Central memory CD8-positive, alpha-beta T cell (primary cell): ENCODE measurements at regions not wholly inside any gene's neighbourhood (a gene's known extent, or its start where the extent isn't known, plus 50 kb on each side); places are given as distances from the start of the nearest gene placed in this dataset.

ENCODE experiments used
- ATAC-seq: fragments of 150-1000 bp; cut with Tn5 transposase; replicated peaks from 2 replicates; pipeline ENCODE4 v1.10.0; 2022; ENCODE audit warnings: mild to moderate bottlenecking, moderate FRiP score, moderate number of reproducible peaks; ENCODE audit not compliant: poor library complexity, severe bottlenecking; ENCODE audit errors: extremely low read depth
- DNase-seq, 2 donors: peaks; one replicate each; pipeline ENCODE4 v3.0.0; 2021; ENCODE audit warnings: low spot score in 2 of 2
- H3K27ac Mint-ChIP-seq: one replicate; pipeline ENCODE4 v1.8.0; 2022; ENCODE audit warnings: low read depth, mild to moderate bottlenecking, moderate library complexity, mixed read lengths
- H3K27me3 Mint-ChIP-seq: one replicate; pipeline ENCODE4 v1.8.0; 2022; ENCODE audit warnings: mixed read lengths
- H3K36me3 Mint-ChIP-seq: one replicate; pipeline ENCODE4 v1.8.0; 2022; ENCODE audit warnings: mild to moderate bottlenecking, moderate library complexity, mixed read lengths; ENCODE audit not compliant: insufficient read depth
- H3K4me1 Mint-ChIP-seq: one replicate; pipeline ENCODE4 v1.8.0; 2022; ENCODE audit warnings: mixed read lengths
- H3K4me3 Mint-ChIP-seq: one replicate; pipeline ENCODE4 v1.8.0; 2022; ENCODE audit warnings: mild to moderate bottlenecking, moderate library complexity, mixed read lengths
- H3K9me3 Mint-ChIP-seq: one replicate; pipeline ENCODE4 v1.8.0; 2022; ENCODE audit warnings: mixed read lengths

- H3K9me3 Mint-ChIP-seq, result peaks cover 4% of the 10 kb centered on the region
- H3K36me3 Mint-ChIP-seq, result no peaks in the 10 kb centered on the region
- no peaks in the 10 kb centered on the region for H3K4me1 Mint-ChIP-seq
- no peak overlapping the region for H3K4me3 Mint-ChIP-seq
- no peaks in the 10 kb centered on the region for H3K27me3 Mint-ChIP-seq
- DNase-seq (no peak), ATAC-seq (no peak)
- no peak overlapping the region for H3K27ac Mint-ChIP-seq
Observed at GRCh38 chr4:18975916-18976808, 954.6 kb upstream of the LCORL start.

- no peak for DNase-seq
- Mint-ChIP-seq H3K27ac (no peak overlapping the region), H3K36me3 (no peaks in the 10 kb centered on the region), H3K9me3 (peaks cover 4% of the 10 kb centered on the region), H3K4me3 (no peak overlapping the region), H3K4me1 (no peaks in the 10 kb centered on the region), H3K27me3 (no peaks in the 10 kb centered on the region)
- ATAC-seq, result no peak
Observed at GRCh38 chr4:18973296-18973695, 951.7 kb upstream of the LCORL start.

- H3K4me3 Mint-ChIP-seq, result no peak overlapping the region
- DNase-seq (no peak), ATAC-seq (no peak)
- no peaks in the 10 kb centered on the region for H3K4me1 Mint-ChIP-seq
- H3K27ac Mint-ChIP-seq, result no peak overlapping the region
- H3K9me3 Mint-ChIP-seq, result peaks cover 25% of the 10 kb centered on the region
- H3K36me3 Mint-ChIP-seq, result no peaks in the 10 kb centered on the region
- no peaks in the 10 kb centered on the region for H3K27me3 Mint-ChIP-seq
Observed at GRCh38 chr4:18961879-18962278, 940.3 kb upstream of the LCORL start.

GRCh38 chr4:18961266-18961665 lies 939.7 kb upstream of the LCORL start:
- peaks cover 25% of the 10 kb centered on the region for H3K9me3 Mint-ChIP-seq
- no peak for ATAC-seq
- no peak overlapping the region for H3K27ac Mint-ChIP-seq
- H3K4me1 Mint-ChIP-seq, result no peaks in the 10 kb centered on the region
- no peaks in the 10 kb centered on the region for H3K27me3 Mint-ChIP-seq
- DNase-seq, result no peak
- H3K36me3 Mint-ChIP-seq, result no peaks in the 10 kb centered on the region
- H3K4me3 Mint-ChIP-seq, result no peak overlapping the region

GRCh38 chr4:18957716-18958115 lies 936.2 kb upstream of the LCORL start:
- H3K27ac Mint-ChIP-seq, result no peak overlapping the region
- DNase-seq, result no peak
- H3K27me3 Mint-ChIP-seq, result no peaks in the 10 kb centered on the region
- H3K9me3 Mint-ChIP-seq, result peaks cover 39% of the 10 kb centered on the region
- H3K36me3 Mint-ChIP-seq, result no peaks in the 10 kb centered on the region
- H3K4me3 Mint-ChIP-seq, result no peak overlapping the region
- H3K4me1 Mint-ChIP-seq, result no peaks in the 10 kb centered on the region
- no peak for ATAC-seq

GRCh38 chr4:18954538-18954937 lies 933.0 kb upstream of the LCORL start:
- peaks cover 27% of the 10 kb centered on the region for H3K9me3 Mint-ChIP-seq
- H3K4me3 Mint-ChIP-seq, result no peak overlapping the region

GRCh38 chr4:18953613-18954012 lies 932.1 kb upstream of the LCORL start:
- ATAC-seq, result no peak

More at GRCh38 chr4:18954538-18954937, 933.0 kb upstream of the LCORL start:
- DNase-seq (no peak), ATAC-seq (no peak)
- H3K27me3 Mint-ChIP-seq, result no peaks in the 10 kb centered on the region
- no peaks in the 10 kb centered on the region for H3K36me3 Mint-ChIP-seq
- no peak overlapping the region for H3K27ac Mint-ChIP-seq
- H3K4me1 Mint-ChIP-seq, result no peaks in the 10 kb centered on the region

GRCh38 chr4:18945464-18945863 lies 923.9 kb upstream of the LCORL start:
- H3K27me3 Mint-ChIP-seq, result no peaks in the 10 kb centered on the region
- no peak for ATAC-seq
- no peak overlapping the region for H3K4me3 Mint-ChIP-seq
- H3K4me1 Mint-ChIP-seq, result no peaks in the 10 kb centered on the region
- peaks cover 2% of the 10 kb centered on the region for H3K36me3 Mint-ChIP-seq
- no peak overlapping the region for H3K27ac Mint-ChIP-seq
- peaks cover 15% of the 10 kb centered on the region for H3K9me3 Mint-ChIP-seq
- DNase-seq, result no peak

More at GRCh38 chr4:18953613-18954012, 932.1 kb upstream of the LCORL start:
- no peaks in the 10 kb centered on the region for H3K4me1 Mint-ChIP-seq
- H3K9me3 Mint-ChIP-seq, result peaks cover 21% of the 10 kb centered on the region
- no peak overlapping the region for H3K27ac Mint-ChIP-seq
- no peak for DNase-seq
- no peaks in the 10 kb centered on the region for H3K36me3 Mint-ChIP-seq
- no peaks in the 10 kb centered on the region for H3K27me3 Mint-ChIP-seq
- H3K4me3 Mint-ChIP-seq, result no peak overlapping the region

- ATAC-seq (no peak), DNase-seq (no peak)
- peaks cover 2% of the 10 kb centered on the region for H3K36me3 Mint-ChIP-seq
- H3K9me3 Mint-ChIP-seq, result peaks cover 15% of the 10 kb centered on the region
- H3K27ac Mint-ChIP-seq, result no peak overlapping the region
- no peaks in the 10 kb centered on the region for H3K27me3 Mint-ChIP-seq
- no peak overlapping the region for H3K4me3 Mint-ChIP-seq
- H3K4me1 Mint-ChIP-seq, result no peaks in the 10 kb centered on the region
Observed at GRCh38 chr4:18942874-18943273, 921.3 kb upstream of the LCORL start.

- H3K27me3 Mint-ChIP-seq, result no peaks in the 10 kb centered on the region
- H3K4me1 Mint-ChIP-seq, result no peaks in the 10 kb centered on the region
- H3K9me3 Mint-ChIP-seq, result peaks cover 30% of the 10 kb centered on the region
- no peak for ATAC-seq
- no peak overlapping the region for H3K27ac Mint-ChIP-seq
- no peak overlapping the region for H3K4me3 Mint-ChIP-seq
- DNase-seq, result no peak
- peaks cover 2% of the 10 kb centered on the region for H3K36me3 Mint-ChIP-seq
Observed at GRCh38 chr4:18938343-18939099, 917.0 kb upstream of the LCORL start.

- Mint-ChIP-seq H3K4me1 (no peaks in the 10 kb centered on the region), H3K27me3 (no peaks in the 10 kb centered on the region), H3K9me3 (peaks cover 30% of the 10 kb centered on the region), H3K36me3 (peaks cover 3% of the 10 kb centered on the region), H3K4me3 (no peak overlapping the region), H3K27ac (no peak overlapping the region)
- DNase-seq (no peak), ATAC-seq (no peak)
Observed at GRCh38 chr4:18937746-18938145, 916.2 kb upstream of the LCORL start.

- no peaks in the 10 kb centered on the region for H3K4me1 Mint-ChIP-seq
- DNase-seq (no peak), ATAC-seq (no peak)
- no peaks in the 10 kb centered on the region for H3K27me3 Mint-ChIP-seq
- no peak overlapping the region for H3K27ac Mint-ChIP-seq
- peaks cover 3% of the 10 kb centered on the region for H3K36me3 Mint-ChIP-seq
- H3K4me3 Mint-ChIP-seq, result no peak overlapping the region
- peaks cover 30% of the 10 kb centered on the region for H3K9me3 Mint-ChIP-seq
Observed at GRCh38 chr4:18937080-18937479, 915.5 kb upstream of the LCORL start.
